GM23338 (cell line): ENCODE measurements at regions not wholly inside any gene's neighbourhood (a gene's known extent, or its start where the extent isn't known, plus 50 kb on each side); places are given as distances from the start of the nearest gene placed in this dataset.

Experiments used
- CTCF ChIP-seq, 2 experiments: fragments of 200-600 bp in 1 of 2; sonication (generic) in 1 of 2; conservative IDR thresholded peaks; 2 replicates each; pipeline versions ENCODE4 v1.5.1 to v1.6.1; 2016 to 2017; ENCODE audit warnings: antibody characterized with exemption in 2 of 2, low read depth in 2 of 2, mild to moderate bottlenecking in 2 of 2, moderate library complexity in 1 of 2
- ETS1 ChIP-seq: IDR thresholded peaks from 2 replicates; pipeline ENCODE4 v1.6.1; 2016; ENCODE audit warnings: antibody characterized with exemption
- EZH2 ChIP-seq: fragments of 200-600 bp; sonication (generic); IDR thresholded peaks from one replicate; pipeline ENCODE4 v1.8.0; 2017; ENCODE audit warnings: antibody characterized with exemption, mild to moderate bottlenecking, low read depth; ENCODE audit not compliant: unreplicated experiment
- POLR2AphosphoS5 ChIP-seq: IDR thresholded peaks from 2 replicates; pipeline ENCODE4 v1.6.1; 2016; ENCODE audit warnings: antibody characterized with exemption, low read depth
- STAT1 ChIP-seq: IDR thresholded peaks from one replicate; pipeline ENCODE4 v1.6.1; 2016; ENCODE audit warnings: antibody characterized with exemption; ENCODE audit not compliant: unreplicated experiment
- ZNF114 ChIP-seq: fragments of 250-450 bp; sonication (Bioruptor Pico); IDR thresholded peaks from 2 replicates; pipeline ENCODE4 v1.5.0; 2020; ENCODE audit warnings: mild to moderate bottlenecking, moderate library complexity
- ZNF331 ChIP-seq: fragments of 250-450 bp; sonication (Bioruptor Pico); IDR thresholded peaks from 2 replicates; pipeline ENCODE4 v1.5.0; 2020; ENCODE audit warnings: low read depth, mild to moderate bottlenecking, moderate library complexity
- TF ChIP-seq, protein P1 (sequence below): IDR thresholded peaks from one replicate; pipeline ENCODE4 v1.6.1; 2018; ENCODE audit warnings: antibody characterized with exemption; ENCODE audit not compliant: unreplicated experiment

- TF ChIP-seq POLR2AphosphoS5: no peak
- TF ChIP-seq CTCF (conservative IDR thresholded peaks at IDR 0.05; ENCODE audit: low read depth in 2 of 2): no peak
- TF ChIP-seq ZNF331 (CRISPR knock-in tag): no peak
- TF ChIP-seq EZH2: no peak
- no peak for TF ChIP-seq STAT1
- no peak for TF ChIP-seq ZNF114 (CRISPR knock-in tag)
- TF ChIP-seq, protein P1, sequence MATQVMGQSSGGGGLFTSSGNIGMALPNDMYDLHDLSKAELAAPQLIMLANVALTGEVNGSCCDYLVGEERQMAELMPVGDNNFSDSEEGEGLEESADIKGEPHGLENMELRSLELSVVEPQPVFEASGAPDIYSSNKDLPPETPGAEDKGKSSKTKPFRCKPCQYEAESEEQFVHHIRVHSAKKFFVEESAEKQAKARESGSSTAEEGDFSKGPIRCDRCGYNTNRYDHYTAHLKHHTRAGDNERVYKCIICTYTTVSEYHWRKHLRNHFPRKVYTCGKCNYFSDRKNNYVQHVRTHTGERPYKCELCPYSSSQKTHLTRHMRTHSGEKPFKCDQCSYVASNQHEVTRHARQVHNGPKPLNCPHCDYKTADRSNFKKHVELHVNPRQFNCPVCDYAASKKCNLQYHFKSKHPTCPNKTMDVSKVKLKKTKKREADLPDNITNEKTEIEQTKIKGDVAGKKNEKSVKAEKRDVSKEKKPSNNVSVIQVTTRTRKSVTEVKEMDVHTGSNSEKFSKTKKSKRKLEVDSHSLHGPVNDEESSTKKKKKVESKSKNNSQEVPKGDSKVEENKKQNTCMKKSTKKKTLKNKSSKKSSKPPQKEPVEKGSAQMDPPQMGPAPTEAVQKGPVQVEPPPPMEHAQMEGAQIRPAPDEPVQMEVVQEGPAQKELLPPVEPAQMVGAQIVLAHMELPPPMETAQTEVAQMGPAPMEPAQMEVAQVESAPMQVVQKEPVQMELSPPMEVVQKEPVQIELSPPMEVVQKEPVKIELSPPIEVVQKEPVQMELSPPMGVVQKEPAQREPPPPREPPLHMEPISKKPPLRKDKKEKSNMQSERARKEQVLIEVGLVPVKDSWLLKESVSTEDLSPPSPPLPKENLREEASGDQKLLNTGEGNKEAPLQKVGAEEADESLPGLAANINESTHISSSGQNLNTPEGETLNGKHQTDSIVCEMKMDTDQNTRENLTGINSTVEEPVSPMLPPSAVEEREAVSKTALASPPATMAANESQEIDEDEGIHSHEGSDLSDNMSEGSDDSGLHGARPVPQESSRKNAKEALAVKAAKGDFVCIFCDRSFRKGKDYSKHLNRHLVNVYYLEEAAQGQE: no peak
- TF ChIP-seq ETS1: no peak
Observed at GRCh38 chr14:34372786-34373185, 89.3 kb downstream of the SPTSSA start.
